H7 (cell line): ENCODE measurements at regions not wholly inside any gene's neighbourhood (a gene's known extent, or its start where the extent isn't known, plus 50 kb on each side); places are given as distances from the start of the nearest gene placed in this dataset.
"Not testable (repeated sequence)": the region's sequence is repeated elsewhere in the genome, so short reads cannot be mapped to it uniquely, and the experiment has no call there.

Experiments used
- DNase-seq: peaks from one replicate; pipeline ENCODE4 v3.0.0; 2012
- H3K27me3 ChIP-seq: 2 replicates; pipeline ENCODE4 v1.6.0; 2011; ENCODE audit warnings: mild to moderate bottlenecking, low read length; ENCODE audit not compliant: control insufficient read depth, insufficient read depth
- H3K36me3 ChIP-seq: replicated peaks from 2 replicates; pipeline ENCODE4 v1.5.1; 2011; ENCODE audit warnings: low read length; ENCODE audit not compliant: control insufficient read depth, insufficient read depth
- H3K4me3 ChIP-seq: 2 replicates; pipeline ENCODE4 v1.5.1; 2011; ENCODE audit warnings: low read depth, mild to moderate bottlenecking, control low read depth, low read length, moderate library complexity; ENCODE audit not compliant: insufficient read depth

DNA sequence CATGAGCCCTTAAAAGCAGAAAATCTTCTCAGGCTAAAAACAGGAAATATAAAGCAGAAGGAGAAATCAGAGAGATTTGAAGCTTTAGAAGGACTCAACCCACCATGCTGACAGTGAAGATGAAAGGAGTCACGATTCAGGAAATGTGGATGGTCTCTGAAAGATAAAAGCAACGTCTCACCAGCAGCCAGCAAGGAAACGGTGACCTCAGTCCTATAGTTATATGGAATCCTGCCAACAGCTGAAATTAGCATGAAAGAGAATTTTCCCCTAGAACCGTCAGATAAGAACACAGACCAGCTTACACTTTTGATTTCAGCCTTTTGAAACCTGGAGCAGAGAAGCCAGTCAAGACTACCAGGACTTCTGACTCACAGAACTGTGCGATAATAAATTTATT lies 715.7 kb upstream of the HTR2C start:
- no peak for DNase-seq
- no peaks in the 10 kb centered on the region for H3K27me3 ChIP-seq
- H3K4me3 ChIP-seq = no peak overlapping the region
- H3K36me3 ChIP-seq = peaks cover 1% of the 10 kb centered on the region; the same call in 1 of the 2 replicates

DNA sequence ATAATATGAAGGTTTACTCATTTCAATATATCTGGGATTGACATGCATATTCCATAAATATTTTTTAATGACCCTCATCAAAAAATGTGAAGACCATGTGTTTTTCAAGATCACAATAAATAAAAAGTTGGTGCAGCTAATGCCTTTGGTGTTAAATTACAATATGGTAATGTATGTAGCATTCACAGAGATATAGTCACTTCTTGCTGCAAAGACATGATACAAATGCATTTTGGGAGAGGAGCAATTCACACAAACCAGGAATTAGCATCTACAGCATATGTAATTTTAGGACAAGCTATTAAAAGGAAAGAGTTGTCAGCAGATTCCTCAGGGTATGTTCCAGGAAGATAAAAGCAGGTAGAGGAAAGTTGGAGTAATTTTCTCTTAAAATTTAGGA lies 734.5 kb upstream of the HTR2C start:
- no peaks in the 10 kb centered on the region for H3K36me3 ChIP-seq
- H3K27me3 ChIP-seq = no peaks in the 10 kb centered on the region
- DNase-seq = no peak
- no peak overlapping the region for H3K4me3 ChIP-seq

DNA sequence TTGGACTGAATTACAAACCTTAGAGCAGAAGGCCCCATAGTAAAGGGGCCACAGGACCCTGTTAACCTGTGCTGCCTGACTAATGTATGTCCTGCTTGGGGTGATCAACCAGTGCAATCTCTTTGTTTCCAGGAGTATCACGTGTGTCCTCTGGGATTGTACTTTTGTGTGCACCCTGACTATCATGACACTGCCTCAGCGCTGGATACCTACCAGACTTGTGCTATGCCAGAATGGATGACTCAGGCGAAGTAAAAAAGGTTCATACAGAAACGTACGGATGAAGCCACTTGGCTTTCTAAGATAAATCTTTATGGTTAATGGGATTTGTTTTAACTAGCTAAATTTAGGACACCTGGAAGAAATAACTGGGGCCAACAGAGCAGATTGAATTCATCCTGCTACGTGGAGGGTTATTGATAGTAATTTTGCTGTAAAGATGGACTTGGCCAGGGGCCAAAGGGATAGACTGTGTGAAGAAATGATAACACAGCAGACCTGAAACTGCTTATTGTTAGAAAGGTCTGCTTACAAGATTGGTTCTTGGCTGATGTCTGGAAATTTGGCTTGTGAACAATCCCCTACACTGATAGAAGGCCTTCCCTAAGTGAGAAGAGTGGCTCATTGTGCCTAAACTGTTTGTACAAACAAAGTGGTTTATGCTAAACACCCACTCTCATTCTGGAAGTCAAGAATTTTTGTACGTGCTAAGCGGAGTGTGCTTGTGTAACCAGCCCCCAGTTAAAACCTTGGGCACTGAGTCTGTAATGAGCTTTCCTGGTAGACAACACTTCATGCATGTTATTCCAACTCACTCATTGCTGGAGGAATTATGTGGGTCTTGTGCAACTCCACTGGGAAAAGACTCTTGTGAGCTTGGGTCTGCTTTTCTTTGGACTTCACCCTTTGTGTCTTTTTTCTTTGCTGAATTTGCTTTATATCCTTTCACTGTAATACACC lies 750.5 kb upstream of the HTR2C start:
- DNase-seq = no peak

DNA sequence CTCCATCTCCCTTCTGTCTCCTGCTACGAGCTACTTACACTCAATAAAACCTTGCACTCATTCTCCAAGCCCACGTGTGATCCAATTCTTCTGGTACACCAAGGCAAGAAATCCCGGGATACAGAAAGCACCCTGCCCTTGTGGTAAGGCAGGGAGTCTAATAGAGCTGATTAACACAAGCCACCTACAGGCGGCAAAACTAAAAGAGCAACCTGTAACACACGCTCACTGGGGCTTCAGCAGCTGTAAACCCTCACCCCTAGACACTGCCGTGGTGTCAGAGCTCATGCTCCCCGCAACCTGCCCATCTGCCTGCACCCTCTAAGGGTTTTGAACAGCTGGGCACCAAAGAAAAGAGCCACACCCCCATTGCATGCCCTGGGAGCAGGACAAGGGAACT lies 755.4 kb upstream of the HTR2C start:
- Histone ChIP-seq H3K27me3 (no peaks in the 10 kb centered on the region), H3K4me3 (no peak overlapping the region), H3K36me3 (peaks cover 3% of the 10 kb centered on the region; the same call in 1 of the 2 replicates)
- DNase-seq = peak; percentile 17

More for the DNA sequence above, 750.5 kb upstream of the HTR2C start:
- H3K36me3 ChIP-seq = no peaks in the 10 kb centered on the region
- H3K4me3 ChIP-seq = no peak overlapping the region
- H3K27me3 ChIP-seq = no peaks in the 10 kb centered on the region

DNA sequence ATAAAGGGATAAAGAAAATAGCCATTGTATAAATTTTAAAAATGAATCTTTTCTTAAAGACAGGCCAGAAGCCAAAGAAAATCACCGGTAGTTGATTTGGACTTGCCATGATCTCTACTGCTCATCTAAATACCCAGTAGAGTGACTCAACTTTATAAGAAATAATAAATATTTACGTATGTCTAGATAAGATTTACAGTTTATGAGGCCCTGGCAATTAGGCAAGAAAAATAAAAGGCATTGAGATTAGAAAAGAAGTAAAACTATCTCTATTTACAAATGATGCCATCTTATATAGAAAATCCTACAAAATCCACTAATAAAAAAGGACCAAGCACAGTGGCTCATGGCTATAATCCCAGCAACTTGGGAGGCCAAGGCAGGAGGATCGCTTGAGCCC lies 765.5 kb upstream of the HTR2C start:
- Histone ChIP-seq H3K4me3 (no peak overlapping the region), H3K27me3 (no peaks in the 10 kb centered on the region), H3K36me3 (no peaks in the 10 kb centered on the region; the same call in 1 of the 2 replicates)
- DNase-seq = no peak

DNA sequence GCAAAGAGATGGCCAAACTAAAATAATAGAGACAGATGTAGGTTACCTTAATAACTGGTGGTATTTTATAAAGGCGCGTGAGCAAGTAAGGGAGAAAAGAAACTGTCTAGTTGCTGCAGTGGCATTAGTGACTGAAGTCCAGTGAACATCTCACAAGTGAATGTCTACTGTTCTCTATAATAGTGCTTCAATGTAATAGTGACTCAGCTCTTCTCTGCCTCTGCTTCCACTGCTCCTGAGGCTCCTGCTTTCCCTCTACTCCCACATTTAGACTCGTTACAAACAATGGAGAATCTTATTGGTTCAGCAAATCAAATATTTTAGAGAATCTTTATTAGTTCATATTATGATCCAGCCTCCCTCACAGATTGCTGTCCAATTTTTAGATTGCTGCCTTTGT lies 779.1 kb upstream of the HTR2C start:
- no peaks in the 10 kb centered on the region for H3K27me3 ChIP-seq
- no peak for DNase-seq

DNA sequence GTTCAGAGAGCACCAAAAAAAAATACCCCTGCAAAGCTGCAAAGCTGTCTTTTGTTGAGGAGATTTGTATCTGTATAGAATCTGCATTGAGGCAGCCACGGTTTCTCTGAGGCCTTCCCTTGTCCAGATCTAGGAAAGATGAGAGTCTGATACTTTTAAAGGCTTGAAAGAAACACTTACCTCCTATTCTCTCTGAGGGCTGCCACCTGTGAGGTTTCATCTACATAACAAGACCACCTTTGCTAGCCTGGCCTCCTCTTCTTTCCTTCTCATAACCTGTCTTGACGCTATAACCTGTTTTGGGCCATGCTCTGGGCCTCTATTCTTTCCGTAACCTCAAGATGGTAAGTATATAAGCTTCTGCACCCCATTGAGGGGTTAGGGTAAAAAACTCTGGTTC lies 779.6 kb upstream of the HTR2C start:
- no peak for DNase-seq
- Histone ChIP-seq H3K4me3 (no peak overlapping the region), H3K27me3 (no peaks in the 10 kb centered on the region), H3K36me3 (no peaks in the 10 kb centered on the region)

More for the DNA sequence above, 779.1 kb upstream of the HTR2C start:
- Histone ChIP-seq H3K4me3 (no peak overlapping the region), H3K36me3 (no peaks in the 10 kb centered on the region)

DNA sequence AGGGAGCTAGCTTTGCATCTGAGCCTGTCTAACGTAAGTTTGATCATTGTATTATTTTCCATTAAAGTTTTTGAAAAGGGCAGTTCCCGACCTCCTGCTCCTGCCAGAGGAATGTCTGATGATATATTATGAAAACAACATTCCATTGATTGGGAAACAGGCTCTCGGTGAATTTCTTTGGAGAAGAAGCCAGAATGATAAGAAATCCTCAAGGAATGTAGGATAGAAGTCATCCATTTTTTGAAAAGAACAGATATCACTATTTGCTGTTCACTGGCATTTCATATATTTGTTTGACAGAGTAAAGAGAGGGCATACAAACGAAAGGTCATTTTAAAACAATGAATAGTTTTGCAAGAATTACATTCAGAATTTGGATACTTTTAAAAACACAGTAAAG lies 781.0 kb upstream of the HTR2C start:
- H3K27me3 ChIP-seq = no peaks in the 10 kb centered on the region
- no peak for DNase-seq
- H3K4me3 ChIP-seq = no peak overlapping the region
- no peaks in the 10 kb centered on the region for H3K36me3 ChIP-seq

DNA sequence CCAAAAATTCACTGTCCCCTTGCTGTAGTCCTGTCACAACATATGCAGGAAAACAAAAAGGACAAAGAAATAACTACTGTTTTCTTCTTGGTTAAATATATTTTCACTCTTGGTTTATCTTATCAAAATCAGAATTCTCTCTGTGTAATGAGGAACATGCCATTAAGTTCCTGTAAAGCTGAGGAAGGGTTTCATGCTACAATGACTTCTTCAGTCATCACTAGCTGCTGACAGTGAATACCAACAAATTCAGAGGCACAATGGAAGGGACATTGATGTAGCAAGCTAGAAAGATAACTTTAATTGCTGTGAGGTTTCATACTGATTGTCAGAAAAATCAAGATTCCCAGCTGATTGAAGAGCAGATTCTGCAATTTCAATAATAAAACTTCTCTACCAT lies 782.9 kb upstream of the HTR2C start:
- H3K4me3 ChIP-seq = no peak overlapping the region
- no peak for DNase-seq
- H3K36me3 ChIP-seq = no peaks in the 10 kb centered on the region
- no peaks in the 10 kb centered on the region for H3K27me3 ChIP-seq

DNA sequence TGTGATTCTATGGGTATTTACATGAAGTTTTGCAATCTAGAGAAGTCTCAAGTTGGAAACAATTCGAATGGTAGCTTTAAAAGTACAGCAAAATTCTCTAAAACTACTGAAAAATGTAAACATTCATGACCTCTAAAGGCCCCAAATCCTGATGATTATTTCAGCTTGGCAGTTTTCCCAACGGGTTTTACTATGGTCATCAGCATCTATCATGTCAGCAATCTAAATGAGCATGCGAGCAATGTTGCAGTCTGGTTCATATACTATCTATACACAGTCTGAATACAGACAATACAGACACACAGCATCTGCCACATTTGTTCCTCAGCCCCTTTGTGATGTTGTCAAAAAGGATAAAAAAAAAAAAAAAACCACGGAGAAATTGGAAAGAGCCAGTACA lies 790.3 kb upstream of the HTR2C start:
- no peak for DNase-seq
- Histone ChIP-seq H3K27me3 (no peaks in the 10 kb centered on the region), H3K36me3 (no peaks in the 10 kb centered on the region), H3K4me3 (no peak overlapping the region)

DNA sequence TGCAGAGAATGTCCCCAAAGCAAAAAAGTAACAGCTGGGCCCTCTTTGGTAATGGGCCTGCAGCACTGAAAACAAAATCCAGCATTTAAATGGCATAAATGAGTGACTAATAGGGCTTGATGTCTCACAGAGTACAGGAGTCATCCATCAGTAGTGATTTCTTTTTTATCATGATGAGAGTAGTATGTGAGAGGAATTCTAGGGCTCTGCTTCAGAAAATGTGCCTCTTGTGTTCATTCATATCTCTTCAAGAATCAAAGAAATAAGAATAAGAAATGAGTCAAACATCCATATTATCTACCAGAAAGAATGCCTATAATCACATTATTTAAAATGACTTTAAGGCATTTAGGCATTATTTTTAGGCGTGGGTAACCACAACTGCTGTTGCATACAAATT lies 792.9 kb upstream of the HTR2C start:
- no peak for DNase-seq

DNA sequence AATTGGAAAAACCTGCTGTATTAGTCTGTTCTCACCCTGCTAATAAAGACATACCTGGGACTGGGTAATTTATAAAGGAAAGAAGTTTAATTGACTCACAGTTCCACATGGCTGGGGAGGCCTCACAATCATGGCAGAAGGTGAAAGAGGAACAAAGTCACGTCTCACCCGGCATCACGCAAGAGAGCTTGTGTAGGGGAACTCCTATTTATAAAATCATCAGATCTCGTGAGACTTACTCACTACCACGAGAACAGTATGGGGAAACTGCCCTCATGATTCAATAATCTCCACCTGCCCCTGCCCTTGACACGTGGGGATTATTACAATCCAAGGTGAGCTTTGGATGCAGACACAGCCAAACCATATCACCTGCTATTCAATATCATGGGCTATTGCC lies 799.1 kb upstream of the HTR2C start:
- H3K4me3 ChIP-seq, H3K27me3 ChIP-seq, H3K36me3 ChIP-seq, DNase-seq: not testable (repeated sequence)

More for the DNA sequence above, 792.9 kb upstream of the HTR2C start:
- H3K36me3 ChIP-seq = no peaks in the 10 kb centered on the region
- H3K4me3 ChIP-seq = no peak overlapping the region
- no peaks in the 10 kb centered on the region for H3K27me3 ChIP-seq

DNA sequence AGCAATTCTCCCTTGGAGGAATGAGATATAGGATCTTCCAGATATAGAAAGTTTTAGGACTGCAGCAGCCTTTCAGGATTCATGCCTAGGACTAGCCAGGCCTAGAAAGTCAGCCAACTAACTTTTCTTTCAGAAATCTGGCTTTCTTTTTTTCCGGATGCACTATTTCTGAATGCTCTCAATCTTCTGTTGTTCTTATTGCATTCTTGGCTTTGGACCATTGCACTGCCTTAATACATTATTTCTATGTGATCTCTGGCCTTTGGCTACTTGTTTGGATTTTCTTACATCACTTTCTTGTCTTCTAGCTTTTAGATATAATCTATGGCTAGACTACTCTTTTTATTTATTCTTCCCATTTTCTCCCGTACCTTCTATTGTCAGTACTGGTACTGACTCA lies 813.1 kb upstream of the HTR2C start:
- H3K36me3 ChIP-seq = no peaks in the 10 kb centered on the region
- no peaks in the 10 kb centered on the region for H3K27me3 ChIP-seq
- no peak for DNase-seq
- H3K4me3 ChIP-seq = no peak overlapping the region

DNA sequence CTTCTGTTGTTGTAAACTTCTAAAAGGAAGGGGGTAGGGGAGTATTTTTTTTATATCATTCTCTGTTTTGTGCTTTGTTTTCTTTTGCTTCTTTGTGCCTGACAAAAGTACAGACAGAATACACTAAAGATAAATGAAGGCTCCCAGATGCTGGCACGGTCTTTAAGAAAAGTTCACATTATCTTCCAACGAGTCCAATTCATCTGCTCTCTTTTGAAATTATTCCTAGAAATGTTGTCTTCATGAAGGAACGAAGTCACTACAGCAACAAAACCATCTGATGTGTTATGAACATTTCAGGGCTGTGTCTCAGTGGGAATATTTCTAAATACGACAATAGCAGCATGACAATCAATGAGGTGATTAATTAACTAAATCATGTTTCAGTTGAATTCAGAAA lies 813.8 kb upstream of the HTR2C start:
- no peak for DNase-seq
- Histone ChIP-seq H3K36me3 (no peaks in the 10 kb centered on the region), H3K4me3 (no peak overlapping the region), H3K27me3 (no peaks in the 10 kb centered on the region)

DNA sequence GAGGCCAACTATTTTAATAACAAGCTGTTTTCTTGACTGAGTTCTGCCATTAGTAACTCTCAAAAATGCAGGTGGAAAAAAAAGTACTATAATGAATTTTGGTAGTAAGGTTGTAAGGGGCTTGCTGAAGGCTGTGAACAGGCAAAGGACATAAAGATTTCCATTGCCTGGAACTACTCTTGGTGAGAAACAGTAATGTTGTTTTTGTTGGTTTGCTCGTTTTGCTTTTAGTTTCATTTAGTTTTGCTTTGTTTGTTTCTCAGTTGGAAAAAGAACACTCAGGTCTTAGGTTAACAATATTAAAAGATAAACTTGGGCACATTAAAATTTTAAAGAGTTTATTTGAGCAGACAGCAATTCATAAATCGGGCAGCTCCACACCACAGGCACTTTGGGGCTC lies 824.5 kb upstream of the HTR2C start:
- DNase-seq = no peak
- Histone ChIP-seq H3K27me3 (no peaks in the 10 kb centered on the region), H3K36me3 (no peaks in the 10 kb centered on the region), H3K4me3 (no peak overlapping the region)
